Activated T-helper 9 cell treated with anti-CD3 and anti-CD28 coated beads, Interleukin-2, amount 50 U/mL, for 16 hours (primary cell): ENCODE measurements at regions not wholly inside any gene's neighbourhood (a gene's known extent, or its start where the extent isn't known, plus 50 kb on each side); places are given as distances from the start of the nearest gene placed in this dataset.

Experiments used
- DNase-seq: peaks from one replicate; pipeline ENCODE4 v3.0.0-alpha.2; 2020; ENCODE audit warnings: low read depth

DNA sequence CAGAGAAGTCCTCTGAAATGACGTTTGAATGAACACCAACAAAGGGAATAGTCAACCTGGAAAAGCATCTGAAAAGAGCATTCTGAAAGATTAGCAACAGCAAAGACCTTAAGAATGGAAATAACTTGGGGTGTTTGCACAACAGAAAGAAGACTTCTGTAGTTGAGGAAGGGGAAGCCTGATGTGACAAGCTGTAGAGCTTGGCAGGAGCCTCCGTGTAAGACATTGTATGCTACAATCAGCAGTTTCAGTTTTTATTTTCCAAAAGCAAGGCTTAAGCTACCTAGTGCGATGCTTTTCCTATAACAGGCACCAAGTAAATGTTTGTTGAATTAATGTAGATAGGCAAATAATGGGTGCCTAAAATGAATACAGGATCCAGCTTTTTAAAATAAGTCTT, 484.0 kb downstream of the SPRY1 start:
- no peak for DNase-seq

GRCh38 chr4:123884922-123885321, 488.3 kb downstream of the SPRY1 start:
- no peak for DNase-seq

DNA sequence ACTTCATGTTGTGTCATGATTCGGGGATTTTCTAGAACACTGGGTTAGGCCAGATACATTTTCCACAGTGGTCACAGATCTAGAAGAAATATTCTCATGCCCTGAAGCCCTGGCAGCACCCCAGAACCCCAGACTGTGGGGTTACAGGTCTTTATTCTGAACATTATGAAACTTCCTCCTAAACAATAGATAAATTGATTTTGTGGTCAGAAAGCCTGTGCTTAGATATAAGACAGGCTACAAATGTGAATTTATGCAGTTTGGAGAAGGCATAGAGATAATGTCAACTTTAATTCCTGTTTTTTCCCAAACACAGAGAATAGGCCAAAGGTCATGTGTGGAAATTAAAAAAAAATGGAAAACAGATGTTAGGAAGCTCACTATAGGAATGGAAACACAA, 492.9 kb downstream of the SPRY1 start:
- no peak for DNase-seq

GRCh38 chr4:123890889-123891288, 494.3 kb downstream of the SPRY1 start:
- DNase-seq = no peak

DNA sequence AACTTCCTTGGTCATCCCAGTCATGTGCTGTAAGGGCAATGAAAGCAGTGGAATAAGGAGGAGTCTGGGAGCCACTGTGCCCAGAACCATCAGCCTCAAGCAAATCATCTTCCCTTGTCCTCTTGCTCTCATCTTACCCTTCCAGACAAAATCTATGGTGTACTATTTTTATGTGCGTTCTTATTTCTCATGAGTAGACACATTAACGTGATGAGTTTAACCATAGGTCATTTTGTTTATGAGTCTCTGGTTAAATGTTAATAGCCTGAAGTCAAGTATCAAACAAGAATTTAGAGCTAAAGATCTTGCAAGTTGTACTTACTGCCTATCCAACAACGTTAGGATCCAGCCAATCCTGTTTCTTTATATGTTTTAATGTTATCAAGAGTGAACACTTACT, 495.3 kb downstream of the SPRY1 start:
- no peak for DNase-seq

DNA sequence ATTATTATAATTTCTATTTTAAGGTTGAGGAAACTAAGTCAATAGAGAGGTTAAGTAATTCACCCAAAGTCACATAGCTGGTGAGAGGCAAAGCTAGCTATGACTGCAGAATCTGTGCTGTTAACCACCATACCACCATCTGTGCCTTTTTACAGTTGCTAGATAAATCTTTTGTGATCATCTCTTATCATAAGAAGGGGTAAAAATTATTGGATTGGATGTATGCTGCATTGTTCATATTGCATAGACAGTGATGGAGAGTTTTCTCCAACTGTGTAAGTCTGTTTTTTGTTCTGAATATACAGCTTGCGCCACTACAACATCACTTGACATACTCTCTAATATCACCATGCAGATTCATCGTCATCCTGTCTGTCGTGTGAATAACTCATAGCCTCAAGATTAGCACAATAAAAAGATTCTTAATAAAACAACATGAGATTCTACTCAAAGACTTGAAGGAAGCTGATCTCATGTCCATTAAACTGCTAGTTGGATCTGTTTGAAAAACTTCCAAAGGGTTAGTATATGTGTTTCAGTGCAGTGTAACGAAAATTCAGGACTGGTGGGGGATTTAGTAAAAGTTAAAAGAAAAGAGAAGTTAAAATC, 495.9 kb downstream of the SPRY1 start:
- no peak for DNase-seq

DNA sequence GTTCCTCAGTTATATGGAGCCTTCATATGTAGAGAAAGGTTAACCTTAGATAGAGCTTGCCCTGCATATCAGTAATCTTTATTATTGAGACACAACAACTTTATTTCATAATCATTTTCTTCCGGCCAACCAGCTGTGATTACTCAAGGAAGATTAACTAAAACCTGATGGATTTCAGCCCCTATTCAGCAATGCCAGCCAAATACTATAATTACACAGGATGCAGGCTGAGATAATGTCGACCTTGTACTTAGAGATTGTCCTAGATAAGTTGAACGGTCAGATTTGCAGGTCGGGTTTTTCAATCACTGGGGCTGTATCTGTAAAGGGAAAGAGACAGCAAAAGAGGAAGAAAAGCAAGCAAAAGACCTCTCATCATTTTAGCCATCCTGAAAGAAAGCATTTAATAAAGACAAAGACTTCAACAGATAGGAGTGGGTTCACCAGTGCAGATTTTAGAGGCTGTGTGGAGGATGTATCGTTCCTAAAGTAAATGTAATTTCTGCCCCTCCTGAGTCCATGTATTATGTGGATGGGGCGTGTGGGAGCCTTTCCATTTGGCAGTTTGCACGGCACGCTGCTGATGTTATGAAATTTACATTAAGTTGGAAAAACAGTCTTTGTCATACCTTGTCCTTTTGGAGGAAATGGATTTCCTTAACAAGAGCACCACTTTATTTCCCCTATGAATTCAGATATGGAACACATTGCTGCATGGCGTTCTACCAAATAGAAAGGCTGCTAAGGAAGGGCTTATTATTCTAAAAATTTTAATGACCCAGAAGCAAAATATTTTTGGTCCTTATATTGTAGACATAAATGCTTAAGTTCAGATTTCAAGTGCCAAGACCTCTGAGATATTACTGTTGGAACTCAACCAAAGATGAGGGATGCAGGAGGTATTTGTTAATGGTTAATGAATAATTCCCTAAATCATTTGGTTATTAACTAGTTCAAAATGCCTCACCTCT, 496.7 kb downstream of the SPRY1 start:
- DNase-seq = no peak

DNA sequence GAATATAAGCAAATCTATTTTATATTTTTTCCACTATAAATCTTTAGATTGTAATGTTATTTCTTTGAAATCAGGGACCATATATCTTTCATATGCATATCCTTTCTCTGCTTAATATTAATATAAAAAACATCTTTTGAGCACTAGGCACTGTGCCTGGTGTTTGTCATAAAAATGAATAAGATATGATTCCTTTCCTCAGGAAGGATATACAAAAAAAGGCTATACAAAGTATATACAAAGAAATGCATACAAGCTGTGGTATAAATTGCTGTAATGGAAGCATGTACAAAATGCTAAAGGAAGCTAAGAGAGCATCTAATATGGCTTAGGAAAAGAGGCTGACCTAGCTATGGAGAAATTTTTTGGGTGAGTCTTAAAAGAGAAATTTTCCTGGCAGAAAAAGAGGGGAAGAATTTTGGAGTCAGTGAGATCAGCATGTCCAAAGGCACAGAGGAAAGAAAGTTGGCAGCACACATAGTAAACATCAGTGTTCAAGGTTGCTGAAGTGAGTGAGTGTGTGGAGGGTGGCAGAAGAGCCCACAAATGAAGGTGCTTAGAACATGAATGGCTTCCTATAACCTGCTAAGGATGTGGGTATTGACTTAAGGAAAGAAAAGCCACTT, 500.0 kb downstream of the SPRY1 start:
- DNase-seq = no peak

DNA sequence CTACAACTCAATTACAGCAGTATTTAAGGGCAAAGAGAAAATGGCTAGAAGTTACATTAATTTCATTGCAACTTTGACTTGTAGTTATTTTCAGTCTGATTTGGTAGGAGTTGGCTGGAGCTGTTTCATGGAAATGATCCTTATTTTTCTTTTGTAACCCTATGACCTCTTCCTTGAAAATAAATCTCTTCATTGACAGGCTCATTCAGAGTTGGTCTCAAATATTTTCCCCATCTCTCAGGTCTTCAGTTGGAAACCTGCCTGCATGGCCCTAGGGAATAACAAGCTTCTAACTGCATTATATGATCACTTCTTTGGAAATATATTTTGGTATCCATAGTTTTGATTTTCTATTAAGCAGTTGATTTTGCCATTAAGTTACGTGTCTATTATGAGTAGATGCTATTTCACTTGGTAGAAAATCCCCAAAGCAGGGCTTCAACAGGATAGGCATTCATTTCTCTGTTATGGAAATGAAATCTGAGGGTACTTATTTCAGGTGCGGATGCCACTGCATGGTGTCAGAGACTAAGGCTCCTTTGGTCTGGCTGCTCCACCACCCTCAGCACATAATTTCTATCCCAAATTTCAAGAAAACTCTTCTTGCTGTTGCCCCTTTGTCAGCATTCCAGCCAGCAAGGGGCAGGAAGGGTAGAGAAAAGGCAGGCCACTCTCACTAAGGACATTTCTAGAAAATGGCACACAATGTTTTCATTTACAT, 502.5 kb downstream of the SPRY1 start:
- DNase-seq = no peak

- DNase-seq = no peak
These were observed 508.3 kb downstream of the SPRY1 start for GRCh38 chr4:123904882-123905281.

DNA sequence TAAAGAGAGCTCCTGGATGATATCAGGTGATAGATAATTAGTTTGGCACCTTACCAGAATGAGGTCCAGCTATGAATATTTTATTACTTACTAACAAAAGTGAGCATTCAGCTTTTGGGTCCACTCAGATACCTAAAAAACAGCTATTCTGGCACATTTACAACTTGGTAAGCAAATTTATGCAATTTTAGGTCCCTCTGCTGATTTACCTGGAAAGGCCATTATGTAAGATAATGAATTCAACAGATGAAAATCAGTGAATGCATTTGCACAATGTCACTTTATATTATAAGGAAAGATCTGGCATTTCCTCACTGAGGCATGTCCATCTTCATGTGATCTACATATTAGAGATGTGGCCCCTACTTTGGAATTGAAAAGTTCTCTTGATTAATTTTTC, 517.0 kb downstream of the SPRY1 start:
- no peak for DNase-seq

DNA sequence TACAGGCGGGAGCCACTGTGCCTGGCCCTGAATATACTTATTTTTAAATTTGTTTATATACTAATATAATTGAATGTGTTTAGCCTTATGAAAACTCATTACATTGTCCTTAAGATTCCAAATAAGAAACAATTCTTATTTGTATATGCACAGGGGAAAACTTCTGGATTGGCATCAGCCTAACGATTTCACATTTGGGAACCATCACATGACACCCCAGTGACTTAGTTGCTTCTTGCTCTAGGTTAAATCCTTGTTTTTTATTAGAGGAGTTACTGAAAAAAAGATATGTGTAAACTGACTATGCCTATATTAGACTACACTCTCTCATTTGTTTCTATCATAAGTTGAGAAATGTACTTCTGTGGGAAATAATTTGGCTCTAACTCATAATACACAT, 520.2 kb downstream of the SPRY1 start:
- no peak for DNase-seq

DNA sequence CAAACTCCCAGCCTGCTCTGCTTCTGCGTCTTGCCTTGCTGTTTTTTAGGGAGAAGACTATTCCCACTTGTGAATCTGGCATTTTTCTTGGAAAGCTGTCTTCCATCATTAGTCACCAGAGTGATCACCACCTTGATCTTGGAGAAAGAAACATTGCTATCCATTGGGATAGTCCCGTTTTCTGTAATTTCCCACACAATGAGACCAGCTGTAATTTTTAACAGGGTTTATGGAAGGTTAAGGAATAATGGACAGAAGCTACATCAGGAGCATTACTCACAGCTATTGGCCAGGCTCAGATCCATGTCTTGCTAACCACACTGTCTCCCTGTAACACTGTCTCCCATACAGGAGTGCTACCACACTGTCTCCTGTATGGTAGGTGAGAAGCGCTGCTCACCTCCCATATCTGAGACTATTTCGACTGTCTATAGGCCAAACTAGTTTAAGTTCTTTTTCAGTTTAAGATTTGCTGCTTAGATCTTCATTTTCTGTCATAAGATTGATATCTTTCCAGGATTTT, 523.0 kb downstream of the SPRY1 start:
- no peak for DNase-seq

DNA sequence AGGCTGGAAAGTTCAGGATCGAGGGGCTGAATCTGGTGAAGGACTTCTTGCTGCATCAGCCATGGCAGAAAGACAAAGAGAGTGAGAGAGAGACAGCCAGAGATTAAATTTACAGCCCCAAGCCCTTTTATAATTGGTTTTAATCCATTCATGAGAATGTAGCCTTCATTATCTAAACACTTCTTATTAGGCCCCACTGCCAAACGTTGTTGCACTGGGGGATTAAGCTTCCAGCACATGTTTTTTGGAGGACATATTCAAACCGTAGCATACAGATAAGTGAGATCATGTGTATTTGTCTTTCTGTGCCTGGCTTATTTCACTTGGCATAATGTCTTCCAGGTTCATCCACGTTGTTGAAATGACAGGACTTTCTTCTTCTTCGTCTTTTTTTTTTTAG, 524.7 kb downstream of the SPRY1 start:
- DNase-seq = no peak

DNA sequence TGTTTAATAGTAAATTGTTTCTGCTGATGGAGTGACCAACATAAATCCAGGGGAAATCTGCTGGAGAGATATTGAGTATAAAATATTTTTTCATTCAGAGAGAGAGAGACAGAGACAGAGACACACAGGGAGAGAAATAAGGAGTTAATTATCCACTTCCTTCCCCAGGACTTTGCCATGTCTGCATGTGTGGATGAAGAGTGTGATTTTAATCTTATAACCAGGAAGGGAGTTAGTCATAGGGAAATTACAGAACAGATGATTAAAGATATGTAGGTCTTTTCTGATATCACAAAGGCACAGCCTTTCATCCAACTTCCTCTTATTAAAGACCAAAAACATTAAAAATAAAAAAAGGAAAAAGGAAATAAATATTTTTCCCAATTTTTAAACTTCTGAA, 526.3 kb downstream of the SPRY1 start:
- DNase-seq = no peak

DNA sequence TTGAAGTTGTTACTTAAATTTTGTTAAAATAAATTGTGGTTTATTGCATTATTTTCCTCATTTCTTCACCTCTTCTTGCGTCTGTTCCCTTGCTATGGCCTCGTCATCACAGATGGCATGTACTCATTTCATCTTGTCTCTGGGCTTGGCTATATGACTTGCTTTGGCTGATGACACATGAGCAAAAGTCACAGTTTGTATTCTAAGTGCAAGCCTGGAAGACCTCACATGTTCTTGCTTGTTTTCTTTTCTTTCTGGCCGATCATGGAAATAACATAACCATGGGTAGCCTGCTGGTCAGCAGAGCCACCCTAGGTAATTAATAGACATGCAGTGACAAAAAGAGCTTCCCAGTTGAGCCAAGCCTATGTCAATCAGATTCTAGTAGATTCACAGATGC, 527.9 kb downstream of the SPRY1 start:
- DNase-seq = no peak

DNA sequence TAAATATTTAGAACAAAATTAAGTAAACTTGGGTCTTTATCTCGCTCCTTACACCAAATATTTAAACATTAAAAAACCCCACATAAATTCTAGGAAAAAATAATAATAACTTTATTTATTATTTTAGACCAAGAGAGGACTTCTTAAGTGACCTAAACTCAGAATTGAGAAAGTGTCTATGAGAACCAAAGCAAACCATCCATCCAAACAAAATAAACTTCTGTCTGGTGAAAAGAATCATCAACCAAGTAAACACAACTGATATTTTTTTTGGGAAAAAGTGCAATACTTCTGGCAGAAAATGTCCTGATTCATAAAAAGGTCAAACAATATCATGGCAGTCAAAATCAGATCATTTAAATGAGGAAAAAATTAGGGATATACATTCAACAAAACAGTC, 533.0 kb downstream of the SPRY1 start:
- DNase-seq = no peak

- DNase-seq = no peak
These were observed 534.4 kb downstream of the SPRY1 start for GRCh38 chr4:123930996-123931395.

DNA sequence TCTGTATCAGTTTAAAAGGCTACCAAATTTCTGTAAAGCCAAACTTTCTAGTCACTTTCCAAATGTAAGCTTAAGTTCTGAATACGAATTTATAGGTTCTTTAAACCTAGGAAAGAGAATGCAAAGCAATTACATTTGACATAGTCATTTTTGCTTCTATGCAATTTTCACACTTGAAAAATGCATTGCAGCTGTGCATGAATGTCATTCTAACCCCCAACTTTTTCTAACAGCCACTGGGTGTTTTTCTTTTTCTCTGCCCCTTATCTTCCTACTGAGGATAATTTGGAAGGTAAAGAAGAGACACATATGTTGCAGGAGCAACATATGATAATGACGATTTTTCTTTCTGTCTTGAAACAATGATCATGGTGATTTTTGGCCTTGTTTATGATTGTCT, 537.5 kb downstream of the SPRY1 start:
- no peak for DNase-seq

DNA sequence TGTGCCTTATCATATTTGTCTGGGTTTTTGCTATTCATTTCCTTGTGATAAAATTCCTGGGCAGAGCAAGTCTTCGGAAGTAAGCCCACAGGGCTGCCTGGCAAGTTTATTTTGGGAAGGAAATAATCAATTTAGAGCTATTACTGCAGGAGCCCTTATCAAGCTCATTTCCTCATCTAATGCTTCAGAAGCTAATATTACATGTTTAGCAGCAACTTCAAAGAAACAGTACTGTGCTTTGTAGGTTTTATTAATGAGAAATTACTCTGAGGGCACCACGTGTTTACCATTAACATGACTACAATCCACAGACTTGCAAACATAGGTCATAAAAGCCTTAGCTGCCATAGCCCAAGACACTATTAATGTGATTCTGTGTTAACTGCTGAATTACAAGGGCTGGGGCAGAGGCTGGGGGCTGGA, 540.0 kb downstream of the SPRY1 start:
- DNase-seq = no peak

- DNase-seq = no peak
These were observed 541.0 kb downstream of the SPRY1 start for GRCh38 chr4:123937581-123937980.

DNA sequence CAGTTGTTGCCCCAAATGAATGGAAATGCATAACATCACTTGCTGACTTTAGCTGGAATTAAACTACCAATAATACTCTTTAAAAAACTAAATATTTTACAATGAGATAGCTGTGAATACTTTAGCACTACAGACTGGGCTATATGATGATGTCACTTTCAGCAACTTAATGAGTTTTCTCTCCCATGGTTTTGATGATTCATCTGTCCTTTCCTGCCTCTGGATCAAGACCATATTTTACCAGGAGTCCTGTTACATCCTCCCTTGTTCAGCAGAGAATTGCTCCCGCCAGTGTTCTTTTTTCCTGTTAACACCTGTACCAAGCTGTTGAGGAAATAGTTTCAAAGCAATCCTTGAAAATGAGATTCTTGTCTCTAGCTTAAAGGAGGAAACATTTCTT, 543.0 kb downstream of the SPRY1 start:
- DNase-seq = no peak
